ENCODE measurements at regions not wholly inside any gene's neighbourhood (a gene's known extent, or its start where the extent isn't known, plus 50 kb on each side); places are given as distances from the start of the nearest gene placed in this dataset.

DNA sequence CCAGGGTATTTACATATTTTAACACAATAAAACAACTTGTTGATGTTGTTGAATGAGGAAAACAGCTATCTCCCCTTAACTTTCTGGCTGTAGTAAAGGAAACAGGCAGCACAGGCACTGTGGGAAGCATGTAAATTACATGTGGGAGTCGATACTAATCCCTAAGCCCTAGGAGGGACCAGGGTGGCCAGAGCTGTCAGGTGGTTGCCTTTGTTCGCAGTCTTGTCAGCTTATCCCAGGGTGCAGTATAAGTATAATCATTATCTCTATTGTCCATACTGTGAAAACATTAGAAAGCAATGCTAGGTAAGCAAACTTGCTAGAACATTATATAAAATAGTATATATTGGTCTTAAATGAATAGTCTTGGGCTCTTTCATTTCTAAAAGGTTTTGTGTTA is 125.6 kb upstream of the RPS23 start:
- DNase-seq (ENCODE audit: low spot score) = no peak

- no peak for DNase-seq (ENCODE audit: low spot score)
Measured at GRCh38 chr5:82403026-82403425, 124.9 kb upstream of the RPS23 start.

DNA sequence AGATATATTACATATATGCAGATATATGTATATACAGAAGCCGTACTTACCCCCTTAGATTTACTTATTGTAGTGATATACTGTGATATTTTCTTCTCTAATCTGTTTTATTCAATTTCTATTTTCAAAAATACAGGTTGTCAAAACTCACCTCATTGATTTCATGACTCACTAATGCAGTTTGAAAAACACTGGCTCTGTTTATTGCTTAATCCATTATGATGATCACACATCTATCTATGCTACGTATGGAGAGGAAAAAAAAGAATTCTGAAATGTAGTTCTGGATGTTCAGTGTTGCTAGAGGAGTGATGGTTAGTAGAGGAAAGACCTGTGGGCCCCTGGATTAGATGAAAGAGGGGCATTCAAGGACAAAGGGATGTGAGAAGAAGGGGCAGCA is 121.0 kb upstream of the RPS23 start:
- DNase-seq (ENCODE audit: low spot score) = no peak

DNA sequence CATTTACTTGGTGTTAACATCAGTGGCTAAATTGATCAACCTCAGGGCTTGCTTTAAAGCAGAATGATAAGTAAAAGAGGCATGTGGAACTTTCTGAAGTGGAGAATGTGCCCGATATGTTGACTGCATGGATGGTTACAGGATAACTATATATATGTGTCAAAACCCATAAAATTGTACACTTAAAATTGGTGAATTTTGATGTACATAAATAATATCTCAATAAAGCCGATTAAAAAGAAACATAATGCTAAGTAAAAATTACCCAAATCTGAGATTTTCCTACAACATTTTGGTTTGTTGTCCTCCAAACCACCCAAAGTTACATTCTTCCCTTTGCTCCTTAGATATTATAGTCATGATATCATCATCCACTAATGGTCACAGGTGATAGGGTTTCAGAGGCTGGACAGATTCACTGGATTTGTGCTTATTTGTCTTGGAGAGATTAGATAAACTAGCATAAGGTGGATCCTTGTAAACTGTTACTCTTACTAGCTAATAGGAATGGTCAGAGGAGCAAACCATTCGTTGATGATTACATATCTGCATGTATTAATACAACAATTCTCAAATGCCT is 119.7 kb upstream of the RPS23 start:
- DNase-seq (ENCODE audit: low spot score) = no peak

DNA sequence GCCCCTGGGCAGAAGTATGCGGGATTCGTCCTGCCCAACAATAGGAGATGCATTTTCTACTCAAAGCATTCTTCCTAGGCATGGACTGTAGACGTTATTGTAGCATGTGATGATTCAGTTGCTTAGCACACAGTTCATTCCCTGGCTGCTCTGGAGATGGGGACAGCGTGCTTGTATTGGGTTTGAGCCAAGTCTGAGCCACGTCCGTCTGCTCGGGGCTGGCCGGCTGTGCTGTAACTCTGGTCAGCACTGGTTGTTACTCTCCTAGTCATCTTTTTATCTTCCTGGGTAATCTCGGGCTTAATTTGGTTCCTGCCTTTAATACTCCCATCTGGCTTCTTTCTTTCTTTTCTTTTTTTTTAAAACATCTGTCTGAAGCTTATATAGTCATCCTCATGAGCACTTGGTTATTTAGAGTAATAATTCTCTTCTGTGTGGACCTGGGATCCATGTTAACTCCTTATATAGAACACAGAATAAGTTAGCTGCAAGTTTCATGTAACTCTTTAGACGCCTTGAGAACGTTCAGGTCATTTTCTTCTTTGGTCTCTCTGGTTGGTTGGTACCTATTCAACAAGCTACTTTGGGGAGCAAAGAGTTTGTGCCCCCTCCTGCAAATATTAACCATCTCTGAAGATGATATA is 118.8 kb upstream of the RPS23 start:
- peak; percentile 83 for DNase-seq (ENCODE audit: low spot score)

- no peak for DNase-seq (ENCODE audit: low spot score)
Measured at GRCh38 chr5:82396396-82396795, 118.2 kb upstream of the RPS23 start.

DNA sequence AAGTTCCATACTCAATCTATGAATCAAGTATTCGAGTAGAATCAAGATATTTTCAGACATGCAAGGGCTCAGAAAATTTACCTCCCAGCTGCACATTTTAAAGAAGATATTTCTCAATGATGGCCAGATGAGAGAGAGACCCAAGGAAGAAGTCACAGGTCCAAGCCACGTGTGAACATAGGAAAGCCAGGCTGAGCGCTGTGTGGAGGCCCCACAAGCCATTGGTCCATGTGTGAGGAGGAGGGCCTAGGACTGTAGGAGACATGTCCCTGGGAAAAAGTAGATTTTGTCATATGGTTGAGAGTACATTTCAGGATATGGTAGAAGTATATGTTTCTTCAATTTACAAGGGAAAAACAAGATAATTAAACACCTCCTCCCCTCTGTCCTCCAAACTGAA is 115.8 kb upstream of the RPS23 start:
- DNase-seq (ENCODE audit: low spot score) = no peak

- no peak for DNase-seq (ENCODE audit: low spot score)
Measured at GRCh38 chr5:82390088-82390487, 111.9 kb upstream of the RPS23 start.

DNA sequence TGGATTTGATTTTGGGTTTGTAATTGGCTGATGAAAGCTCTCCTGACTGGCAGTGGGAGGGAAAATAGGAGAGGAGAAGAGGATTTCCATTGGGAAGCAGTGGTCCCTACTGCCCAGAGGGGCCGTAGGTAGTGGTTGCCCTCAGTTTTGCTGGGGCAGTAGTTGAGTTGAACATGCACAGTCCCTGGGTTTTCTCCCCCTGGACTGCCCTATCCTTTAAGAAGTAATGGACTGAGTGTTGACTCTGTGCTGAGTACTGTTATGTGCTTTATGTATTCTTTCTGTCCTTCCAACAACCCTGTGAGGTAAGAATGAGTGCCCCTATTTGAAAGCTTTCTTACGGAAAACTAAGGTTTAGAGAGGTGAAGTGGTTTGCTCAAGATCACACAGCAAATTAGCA is 111.2 kb upstream of the RPS23 start:
- DNase-seq (ENCODE audit: low spot score) = no peak

DNA sequence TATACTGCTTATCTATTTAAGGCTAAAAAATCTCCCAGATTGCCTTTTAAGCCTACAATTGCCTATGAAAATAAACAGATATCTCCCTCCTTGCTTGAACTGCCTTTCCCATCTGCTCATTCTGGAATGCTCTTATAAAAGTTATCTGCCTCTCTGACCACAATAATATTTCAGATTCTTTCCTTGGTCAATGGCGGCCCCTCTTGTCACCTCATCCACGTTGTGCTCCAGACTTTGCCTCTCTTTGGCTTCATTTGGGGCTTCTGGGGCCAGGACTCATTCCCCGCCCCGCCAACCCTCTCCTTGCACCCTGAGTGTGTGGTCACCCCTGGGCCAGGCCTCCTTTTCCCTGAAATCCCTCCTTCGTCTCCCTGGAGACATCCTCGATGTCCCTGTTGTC is 110.0 kb upstream of the RPS23 start:
- DNase-seq (ENCODE audit: low spot score) = peak; percentile 16

DNA sequence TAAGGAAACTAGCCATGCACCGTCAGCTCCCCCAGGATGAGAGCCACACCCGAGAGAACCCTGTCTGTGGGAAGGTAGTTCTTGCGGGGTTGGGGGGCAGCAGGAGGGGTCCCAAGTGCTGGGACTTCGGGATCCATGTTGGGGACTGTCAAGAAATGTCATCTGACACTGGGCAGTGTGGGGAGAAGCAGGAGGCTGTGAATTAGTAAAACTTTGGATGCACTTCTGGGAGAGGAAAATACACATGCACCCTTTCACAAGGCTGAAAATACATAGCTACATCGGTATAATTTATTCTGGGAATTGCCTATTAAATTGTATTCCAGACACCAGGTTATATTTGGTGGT is 109.6 kb upstream of the RPS23 start:
- no peak for DNase-seq (ENCODE audit: low spot score)

DNA sequence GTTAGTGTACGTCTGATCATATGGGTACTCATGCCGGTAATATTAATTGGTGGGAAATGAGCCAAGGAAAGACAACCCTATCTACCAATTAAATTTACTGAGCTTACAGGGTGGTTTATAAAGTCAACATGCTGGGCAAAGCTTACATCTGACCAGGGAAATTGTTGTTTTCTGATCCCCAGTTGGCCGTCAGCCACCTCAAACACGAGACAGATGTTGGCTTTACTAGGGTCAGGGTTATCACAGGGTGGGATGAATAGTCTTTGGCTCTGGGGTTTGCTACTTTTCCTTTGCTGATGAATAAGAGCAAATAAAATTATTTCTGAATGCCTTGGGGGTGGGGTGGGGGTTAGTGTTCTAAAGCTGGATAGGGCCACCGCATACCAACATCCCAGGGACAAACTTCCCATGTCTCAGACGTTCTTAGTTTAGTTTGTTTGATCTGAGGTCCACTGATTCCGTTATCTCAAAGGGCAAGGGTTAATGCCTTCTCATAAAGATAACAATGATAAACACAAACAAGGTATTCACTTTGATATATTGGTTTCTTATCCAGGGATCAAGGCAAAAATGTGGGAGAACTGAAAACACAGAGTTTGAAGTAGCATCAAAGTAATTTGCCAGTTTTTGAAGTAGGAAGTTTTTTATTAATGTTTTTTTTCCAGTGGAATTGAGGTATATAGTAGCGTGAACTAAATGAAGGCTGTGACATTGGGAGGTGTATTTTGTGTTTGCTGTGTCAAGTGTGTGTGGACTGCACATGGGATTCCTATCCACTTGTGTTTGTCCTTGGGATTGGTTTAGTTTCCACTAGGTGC is 109.1 kb upstream of the RPS23 start:
- DNase-seq (ENCODE audit: low spot score) = peak; percentile 18

DNA sequence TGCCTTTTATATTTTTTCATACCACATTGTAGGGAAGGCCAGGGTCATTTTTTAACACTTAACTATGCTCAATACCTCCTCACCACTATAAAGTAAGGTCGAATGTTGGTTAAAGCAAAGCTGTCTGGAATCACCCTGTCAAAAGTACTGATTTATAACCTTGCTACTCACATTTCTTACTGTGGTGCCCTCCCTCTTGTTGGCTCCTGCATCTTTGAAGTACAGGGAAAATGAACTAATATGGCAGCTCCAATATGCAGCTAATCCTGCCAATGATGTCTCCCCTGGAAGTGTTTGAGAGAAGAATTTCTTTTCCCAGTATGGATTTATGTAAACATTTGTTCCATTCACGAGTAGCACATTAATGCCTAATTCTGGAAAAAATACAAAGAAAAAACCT is 108.4 kb upstream of the RPS23 start:
- DNase-seq (ENCODE audit: low spot score) = no peak

DNA sequence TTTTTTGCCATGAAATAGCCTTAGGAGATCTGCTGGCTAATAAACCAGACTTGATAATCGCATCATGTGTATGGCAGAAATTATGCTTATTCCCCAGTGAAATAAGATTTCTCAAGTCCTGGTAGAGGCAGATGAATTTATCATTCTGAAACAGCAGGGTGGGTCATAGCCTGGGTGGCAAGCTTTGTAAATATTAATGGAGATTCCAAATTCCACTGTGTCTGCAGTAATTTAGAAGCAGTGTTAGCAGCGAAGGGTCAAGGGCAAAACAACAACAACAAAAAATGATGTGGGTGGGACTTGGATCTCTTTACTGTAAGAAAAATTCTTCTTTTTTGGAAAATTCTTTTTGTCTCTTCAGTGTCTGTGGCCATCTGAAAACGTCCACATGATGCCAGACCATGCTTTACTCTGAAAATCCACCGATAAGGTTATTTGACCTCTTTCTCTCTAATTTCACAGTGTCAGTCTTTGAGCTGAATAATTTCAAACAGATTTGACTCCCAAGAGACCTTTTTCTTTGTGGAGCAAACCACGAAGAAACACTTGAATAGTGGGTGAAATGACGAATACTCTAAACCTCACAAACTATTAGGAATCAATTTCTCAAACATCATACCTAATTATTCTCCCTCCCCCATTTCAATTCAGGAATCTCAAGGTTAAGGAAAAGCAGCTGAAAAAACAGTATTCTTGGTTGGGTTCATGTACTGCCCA is 106.0 kb upstream of the RPS23 start:
- DNase-seq (ENCODE audit: low spot score) = no peak

DNA sequence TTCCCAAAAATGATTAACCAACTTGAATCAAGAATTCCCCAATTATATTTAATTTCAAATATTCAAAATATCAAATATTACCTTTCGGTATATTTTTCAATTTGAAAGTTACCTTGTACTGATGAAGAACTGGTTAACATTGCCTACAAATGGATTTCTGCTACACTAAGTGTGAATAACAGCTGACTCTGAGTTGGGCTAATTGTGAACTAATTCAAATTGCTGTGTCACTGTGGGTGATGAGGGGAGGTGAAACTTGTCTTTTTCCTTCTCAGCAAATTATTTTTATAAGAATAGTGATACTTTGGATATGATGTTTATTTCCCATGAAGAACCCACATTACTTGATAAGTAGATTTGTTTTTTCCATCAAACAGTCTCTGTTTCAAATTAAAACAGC is 103.4 kb upstream of the RPS23 start:
- DNase-seq (ENCODE audit: low spot score) = no peak

DNA sequence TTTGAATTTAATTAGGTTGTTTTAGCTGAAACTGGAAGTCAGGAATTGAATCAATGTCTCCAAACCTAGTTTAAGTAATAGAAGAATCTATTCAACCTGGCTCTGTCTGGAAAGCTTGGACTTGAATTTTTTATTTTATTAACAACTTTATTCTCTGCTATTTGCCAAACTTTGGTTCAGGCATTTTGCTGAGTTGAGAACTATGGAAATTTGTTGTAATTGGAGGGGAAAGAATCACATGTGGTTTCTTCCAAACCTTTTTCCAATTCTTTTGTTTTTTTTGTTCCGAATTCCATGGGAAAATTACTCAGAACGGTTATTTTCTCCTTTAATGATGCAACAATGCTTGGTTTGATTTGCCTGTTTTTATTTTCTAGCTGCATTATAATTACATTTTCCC is 98.2 kb upstream of the RPS23 start:
- no peak for DNase-seq (ENCODE audit: low spot score)

- no peak for DNase-seq (ENCODE audit: low spot score)
Measured at GRCh38 chr5:82375488-82376244, 97.5 kb upstream of the RPS23 start.

DNA sequence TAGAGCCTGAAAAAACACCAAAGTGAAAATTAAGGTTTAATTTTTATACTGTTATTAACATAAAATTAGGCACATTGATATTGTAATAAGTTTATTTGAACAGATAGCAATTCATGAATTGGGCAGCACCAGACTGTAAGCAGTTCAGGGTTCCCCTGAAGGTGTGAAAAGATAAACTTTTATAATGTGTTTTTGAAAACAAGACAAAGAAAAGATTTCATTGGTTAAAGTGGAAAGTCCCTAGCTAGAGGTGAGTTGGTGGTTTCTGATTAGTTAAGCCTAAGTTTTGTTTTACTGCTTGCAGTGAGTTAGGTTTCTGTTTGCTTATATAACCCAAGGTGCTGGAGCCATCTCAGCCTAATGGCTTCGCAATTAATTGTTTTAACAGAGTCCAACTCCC is 96.5 kb upstream of the RPS23 start:
- DNase-seq (ENCODE audit: low spot score) = no peak

DNA sequence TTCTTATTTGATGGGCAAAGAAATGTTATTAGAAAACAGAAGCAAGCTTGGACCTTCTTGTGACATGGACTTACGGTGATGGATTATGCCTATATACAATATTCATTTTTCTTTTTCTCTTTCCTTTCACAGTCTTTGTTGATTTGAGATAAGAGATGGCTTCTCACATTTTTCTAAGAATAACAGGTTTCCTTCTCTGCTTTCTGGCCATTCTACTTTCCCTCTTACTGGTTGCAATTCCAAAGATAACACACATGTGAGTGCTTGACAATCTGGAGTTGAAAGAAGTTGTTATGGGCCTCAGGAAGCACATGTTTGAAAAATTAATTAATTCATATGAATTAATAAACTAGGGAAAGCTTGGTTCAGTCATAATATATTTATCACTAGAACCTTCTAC is 89.8 kb upstream of the RPS23 start:
- no peak for DNase-seq (ENCODE audit: low spot score)

DNA sequence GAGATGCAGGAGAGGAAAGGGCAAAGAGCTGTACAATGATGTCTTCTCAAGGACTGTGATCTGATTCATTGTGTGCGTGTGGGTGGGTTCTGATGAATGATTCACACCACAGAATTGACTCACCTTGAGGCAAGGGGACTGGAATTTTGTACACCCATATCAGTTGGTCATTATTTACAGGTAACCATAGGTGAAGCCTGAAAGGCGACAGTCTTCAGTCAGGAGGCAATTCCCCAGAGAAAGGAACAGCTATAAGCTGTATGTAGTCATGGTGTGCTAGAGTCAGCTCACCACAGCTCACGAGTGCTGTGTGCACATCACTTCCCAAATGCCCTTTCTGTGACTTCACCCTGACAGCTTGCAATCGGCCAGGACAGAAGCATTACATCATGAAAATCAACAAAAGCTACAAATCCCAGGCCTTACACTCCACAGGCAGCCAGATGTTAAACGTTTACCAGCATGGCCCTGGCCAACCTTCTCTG is 87.6 kb upstream of the RPS23 start:
- DNase-seq (ENCODE audit: low spot score) = no peak

DNA sequence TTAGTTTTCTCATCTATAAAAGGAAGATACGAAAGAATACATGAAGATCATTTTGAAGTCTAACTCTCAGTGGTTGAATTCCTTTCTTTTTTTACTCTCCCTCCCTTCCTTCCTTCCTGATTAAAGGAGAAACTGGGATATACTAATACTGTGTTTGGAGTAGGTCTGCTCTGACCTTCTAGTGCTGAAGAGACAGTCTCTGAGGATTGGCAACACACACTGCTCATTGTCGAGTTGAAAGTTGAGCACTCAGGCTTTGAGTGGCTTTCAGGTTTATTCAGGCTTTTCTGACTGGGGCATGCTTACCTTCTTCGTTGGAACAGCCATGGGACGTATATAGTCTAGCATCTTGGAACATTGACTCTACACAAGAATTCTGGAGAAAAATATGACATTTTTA is 86.9 kb upstream of the RPS23 start:
- no peak for DNase-seq (ENCODE audit: low spot score)

DNA sequence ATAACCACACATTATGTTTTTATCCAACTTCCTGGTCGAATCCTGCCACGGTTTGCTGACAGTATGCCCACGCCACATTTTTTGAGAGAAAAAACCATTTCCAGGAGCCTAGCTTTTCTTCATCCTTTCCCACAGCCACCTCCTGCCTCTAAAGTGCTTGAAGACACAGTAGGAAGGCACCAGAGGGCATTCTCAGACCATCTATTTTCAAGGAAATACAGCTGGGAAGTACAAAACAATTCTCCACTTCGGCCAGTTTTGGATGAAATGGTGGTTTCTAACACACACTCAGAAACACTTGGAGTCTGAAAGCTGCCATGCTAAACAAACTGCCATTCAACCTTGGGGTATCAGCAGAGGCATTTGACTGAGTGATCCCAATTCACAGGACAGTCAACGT is 86.3 kb upstream of the RPS23 start:
- DNase-seq (ENCODE audit: low spot score) = no peak

Data from mucosa of gallbladder (tissue), 1 donor.